ENCODE measurements at regions not wholly inside any gene's neighbourhood (a gene's known extent, or its start where the extent isn't known, plus 50 kb on each side); places are given as distances from the start of the nearest gene placed in this dataset.

GRCh38 chr1:191993549-191993948, 164.7 kb upstream of the RGS18 start:
- peak; percentile 47 for TF ChIP-seq CTCF (IDR thresholded peaks at IDR 0.05; ENCODE audit: borderline replicate concordance, extremely low read depth, low read length, poor library complexity, severe bottlenecking)
- no peak for TF ChIP-seq EZH2 (IDR thresholded peaks at IDR 0.05; ENCODE audit: borderline replicate concordance, low read depth, low read length, severe bottlenecking)
